ENCODE measurements at regions not wholly inside any gene's neighbourhood (a gene's known extent, or its start where the extent isn't known, plus 50 kb on each side); places are given as distances from the start of the nearest gene placed in this dataset.

- TF ChIP-seq EP300 (IDR thresholded peaks at IDR 0.05) (no peak), POLR2A (IDR thresholded peaks at IDR 0.05) (no peak), POLR2AphosphoS5 (IDR thresholded peaks at IDR 0.05) (no peak)
- TF ChIP-seq, protein P1, sequence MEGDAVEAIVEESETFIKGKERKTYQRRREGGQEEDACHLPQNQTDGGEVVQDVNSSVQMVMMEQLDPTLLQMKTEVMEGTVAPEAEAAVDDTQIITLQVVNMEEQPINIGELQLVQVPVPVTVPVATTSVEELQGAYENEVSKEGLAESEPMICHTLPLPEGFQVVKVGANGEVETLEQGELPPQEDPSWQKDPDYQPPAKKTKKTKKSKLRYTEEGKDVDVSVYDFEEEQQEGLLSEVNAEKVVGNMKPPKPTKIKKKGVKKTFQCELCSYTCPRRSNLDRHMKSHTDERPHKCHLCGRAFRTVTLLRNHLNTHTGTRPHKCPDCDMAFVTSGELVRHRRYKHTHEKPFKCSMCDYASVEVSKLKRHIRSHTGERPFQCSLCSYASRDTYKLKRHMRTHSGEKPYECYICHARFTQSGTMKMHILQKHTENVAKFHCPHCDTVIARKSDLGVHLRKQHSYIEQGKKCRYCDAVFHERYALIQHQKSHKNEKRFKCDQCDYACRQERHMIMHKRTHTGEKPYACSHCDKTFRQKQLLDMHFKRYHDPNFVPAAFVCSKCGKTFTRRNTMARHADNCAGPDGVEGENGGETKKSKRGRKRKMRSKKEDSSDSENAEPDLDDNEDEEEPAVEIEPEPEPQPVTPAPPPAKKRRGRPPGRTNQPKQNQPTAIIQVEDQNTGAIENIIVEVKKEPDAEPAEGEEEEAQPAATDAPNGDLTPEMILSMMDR (IDR thresholded peaks at IDR 0.05): no peak
Measured at GRCh38 chr1:239920214-239920613, 171.5 kb upstream of the FMN2 start.
